ENCODE measurements at regions not wholly inside any gene's neighbourhood (a gene's known extent, or its start where the extent isn't known, plus 50 kb on each side); places are given as distances from the start of the nearest gene placed in this dataset.

- TF ChIP-seq CTCF (IDR thresholded peaks at IDR 0.05) (no peak), EP300 (IDR thresholded peaks at IDR 0.05) (no peak), POLR2AphosphoS5 (IDR thresholded peaks at IDR 0.05) (no peak), POLR2A (IDR thresholded peaks at IDR 0.05) (no peak)
Observed at GRCh38 chr5:30104872-30105596, 1088.5 kb upstream of the CDH6 start.
